Spleen (tissue), 7 donors: ENCODE measurements at regions not wholly inside any gene's neighbourhood (a gene's known extent, or its start where the extent isn't known, plus 50 kb on each side); places are given as distances from the start of the nearest gene placed in this dataset.

Experiments used
- CTCF ChIP-seq, 11 experiments: fragments of 200-600 bp in 7 of 11; fragments of 450-650 bp in 4 of 11; sonication (generic) in 4 of 11; IDR thresholded peaks in 8 of 11; conservative IDR thresholded peaks in 3 of 11; 1 replicate in 7 of 11; 2 replicates in 4 of 11; pipeline versions ENCODE4 v1.4.0 to v1.8.0; 2016 to 2021; ENCODE audit warnings: antibody characterized with exemption in 11 of 11, inconsistent platforms in 4 of 11, mild to moderate bottlenecking in 1 of 11
- POLR2A ChIP-seq, 3 donors: fragments of 450-650 bp; IDR thresholded peaks; one replicate each; pipeline ENCODE4 v1.5.1; 2017; ENCODE audit warnings: antibody characterized with exemption in 3 of 3, mild to moderate bottlenecking in 1 of 3
- POLR2AphosphoS5 ChIP-seq, 3 donors: sonication (generic); formaldehyde crosslinking; IDR thresholded peaks; one replicate each; pipeline ENCODE4 v1.5.1; 2017; ENCODE audit warnings: antibody characterized with exemption in 3 of 3
- donor health status: DM: no; HTN: no; CAD: no; lungs with moderate emphysema.
- donor health status: DM: no; HTN: no; CAD: no.
- donor health status: DM: no; HTN: no; CAD: no.

GRCh38 chr14:98477935-98478334, 794.1 kb downstream of the BCL11B start:
- TF ChIP-seq CTCF (IDR thresholded peaks at IDR 0.05 in 8 of 11, conservative IDR thresholded peaks at IDR 0.05 in 3 of 11) (no peak), POLR2A (IDR thresholded peaks at IDR 0.05) (no peak), POLR2AphosphoS5 (IDR thresholded peaks at IDR 0.05) (no peak)
